Endothelial cell of umbilical vein (primary cell): ENCODE measurements at regions not wholly inside any gene's neighbourhood (a gene's known extent, or its start where the extent isn't known, plus 50 kb on each side); places are given as distances from the start of the nearest gene placed in this dataset.

Experiments used
- BruUV-seq: library from RNA; stranded (reverse); fragments of 400-500 nt; replicated peaks from 2 replicates; lab custom pipeline; 2021; lab: Mats Ljungman, UMichigan
- CTCF ChIA-PET: fragments of 300-600, 350-600 bp; sonication (Branson Sonifier 250); formaldehyde crosslinking; loops from one replicate; lab custom pipeline; 2021; ENCODE audit warnings: antibody characterized with exemption, inconsistent platforms; lab: Charles Lee
- POLR2A ChIA-PET: fragments of 300-600, 350-600 bp; sonication (Branson Sonifier 250); formaldehyde crosslinking; loops from one replicate; lab custom pipeline; 2021; ENCODE audit warnings: antibody characterized with exemption, inconsistent platforms; lab: Charles Lee
- DNase-seq: peaks from one replicate; pipeline ENCODE4 v3.0.0-alpha.2; 2011; ENCODE audit warnings: low read depth, low spot score
- FAIRE-seq: peaks from 2 replicates; lab custom pipeline; 2011; peaks lifted over from hg19 to GRCh38; lab: Jason Lieb, UNC
- H2AFZ ChIP-seq: 2 replicates; pipeline ENCODE4 v1.6.0; 2012; ENCODE audit warnings: low read depth, low read length, control low read depth, inconsistent platforms
- H3K27ac ChIP-seq: 2 replicates; pipeline ENCODE4 v1.5.1; 2011; ENCODE audit warnings: low read depth, mild to moderate bottlenecking, control low read depth, low read length, moderate library complexity; ENCODE audit not compliant: insufficient read depth
- H3K27me3 ChIP-seq, 2 experiments: 2 replicates each; pipeline versions ENCODE4 v1.6.0 to v1.6.1; 2011; ENCODE audit warnings: low read length in 2 of 2, mixed read lengths in 1 of 2; ENCODE audit not compliant: control insufficient read depth in 2 of 2, insufficient read depth in 2 of 2
- H3K36me3 ChIP-seq, 2 experiments: 2 replicates in 1 of 2; 3 replicates in 1 of 2; pipeline ENCODE4 v1.5.1; 2011; ENCODE audit warnings: low read length in 2 of 2, mild to moderate bottlenecking in 1 of 2, moderate library complexity in 1 of 2; ENCODE audit not compliant: control insufficient read depth in 2 of 2, insufficient read depth in 2 of 2; ENCODE audit errors: extremely low read depth in 1 of 2
- H3K4me1 ChIP-seq: 3 replicates; pipeline ENCODE4 v1.5.1; 2011; ENCODE audit warnings: mild to moderate bottlenecking, low read length; ENCODE audit not compliant: control insufficient read depth, insufficient read depth; ENCODE audit errors: extremely low read depth
- H3K4me2 ChIP-seq: 2 replicates; pipeline ENCODE4 v1.6.1; 2011; ENCODE audit warnings: low read length, control low read depth, mixed read lengths; ENCODE audit not compliant: insufficient read depth
- H3K4me3 ChIP-seq, 3 experiments: fragments of 200-600 bp in 1 of 3; sonication (generic), shearing (Covaris generic) in 1 of 3; replicated peaks in 1 of 3; 2 replicates each; pipeline ENCODE4 v1.5.1; 2011 to 2016; ENCODE audit warnings: control low read depth in 3 of 3, low read length in 3 of 3, mild to moderate bottlenecking in 2 of 3, inconsistent platforms in 1 of 3, low read depth in 1 of 3, moderate library complexity in 1 of 3; ENCODE audit not compliant: insufficient read depth in 1 of 3
- H3K79me2 ChIP-seq: 2 replicates; pipeline ENCODE4 v1.6.0; 2012; ENCODE audit warnings: low read length, inconsistent platforms; ENCODE audit not compliant: control insufficient read depth, insufficient read depth
- H3K9ac ChIP-seq: replicated peaks from 2 replicates; pipeline ENCODE3; 2011; ENCODE audit warnings: low read length, control low read depth; ENCODE audit not compliant: insufficient read depth; ENCODE audit errors: extremely low read depth
- H3K9me1 ChIP-seq: replicated peaks from 3 replicates; pipeline ENCODE4 v1.6.0; 2011; ENCODE audit warnings: mild to moderate bottlenecking, low read length; ENCODE audit not compliant: control insufficient read depth, insufficient read depth; ENCODE audit errors: extremely low read depth
- H3K9me3 ChIP-seq: replicated peaks from 2 replicates; pipeline ENCODE4 v1.5.1; 2012; ENCODE audit warnings: low read length, inconsistent platforms; ENCODE audit not compliant: control insufficient read depth, insufficient read depth
- H4K20me1 ChIP-seq: replicated peaks from 2 replicates; pipeline ENCODE3; 2011; ENCODE audit warnings: mild to moderate bottlenecking, low read length; ENCODE audit not compliant: control insufficient read depth, insufficient read depth; ENCODE audit errors: extremely low read depth
- CTCF ChIP-seq, 2 donors: IDR thresholded peaks; 1 replicate in 1 of 2; 2 replicates in 1 of 2; pipeline ENCODE4 v1.5.1; 2011; ENCODE audit warnings: low read length in 2 of 2, mild to moderate bottlenecking in 2 of 2, moderate library complexity in 2 of 2, control low read depth in 1 of 2, inconsistent platforms in 1 of 2, low read depth in 1 of 2; ENCODE audit not compliant: insufficient read depth in 1 of 2; ENCODE audit errors: extremely low read depth in 1 of 2
- EZH2 ChIP-seq: IDR thresholded peaks from 2 replicates; pipeline ENCODE4 v1.6.1; 2012; ENCODE audit warnings: borderline replicate concordance, low read depth, mild to moderate bottlenecking, moderate library complexity, low read length, inconsistent platforms; ENCODE audit not compliant: severe bottlenecking
- FOS ChIP-seq: IDR thresholded peaks from 2 replicates; pipeline ENCODE4 v1.6.1; 2011; ENCODE audit warnings: mild to moderate bottlenecking, low read length, moderate library complexity, borderline replicate concordance; ENCODE audit not compliant: insufficient read depth
- GATA2 ChIP-seq: IDR thresholded peaks from 2 replicates; pipeline ENCODE4 v1.7.0; 2011; ENCODE audit warnings: low read depth, mild to moderate bottlenecking, moderate library complexity, mixed read lengths, low read length; ENCODE audit not compliant: insufficient read length, insufficient read depth
- JUN ChIP-seq: IDR thresholded peaks from 2 replicates; pipeline ENCODE4 v1.6.1; 2011; ENCODE audit warnings: borderline replicate concordance, low read depth; ENCODE audit not compliant: insufficient read length, insufficient read depth
- MYC ChIP-seq: IDR thresholded peaks from one replicate; pipeline ENCODE4 v1.6.1; 2011; ENCODE audit warnings: mild to moderate bottlenecking, low read depth, low read length
- POLR2A ChIP-seq: IDR thresholded peaks from 2 replicates; pipeline ENCODE4 v1.6.1; 2012; ENCODE audit warnings: low read depth, mild to moderate bottlenecking, control low read depth, low read length
- POLR2AphosphoS5 ChIP-seq: IDR thresholded peaks from 2 replicates; pipeline ENCODE4 v1.6.1; 2012; ENCODE audit warnings: low read depth, mild to moderate bottlenecking, control low read depth, low read length, moderate library complexity; ENCODE audit not compliant: insufficient read depth
- dilution Hi-C: fragments of 300-500 bp; cut with MboI; formaldehyde crosslinking; loops from one replicate; pipeline ENCODE4 v1.15.0; 2019; ENCODE audit warnings: low sequenced_read_pairs; ENCODE audit not compliant: extremely low pct_ligation_motif_present
- intact Hi-C: fragments of 100-400 bp; cut with micrococcal nuclease; formaldehyde crosslinking; loops from one replicate; pipeline ENCODE4 v1.10.0; 2022
- TF ChIP-seq, protein P1 (sequence below): IDR thresholded peaks from 2 replicates; pipeline ENCODE4 v1.6.1; 2011; ENCODE audit not compliant: insufficient read depth, insufficient read length

DNA sequence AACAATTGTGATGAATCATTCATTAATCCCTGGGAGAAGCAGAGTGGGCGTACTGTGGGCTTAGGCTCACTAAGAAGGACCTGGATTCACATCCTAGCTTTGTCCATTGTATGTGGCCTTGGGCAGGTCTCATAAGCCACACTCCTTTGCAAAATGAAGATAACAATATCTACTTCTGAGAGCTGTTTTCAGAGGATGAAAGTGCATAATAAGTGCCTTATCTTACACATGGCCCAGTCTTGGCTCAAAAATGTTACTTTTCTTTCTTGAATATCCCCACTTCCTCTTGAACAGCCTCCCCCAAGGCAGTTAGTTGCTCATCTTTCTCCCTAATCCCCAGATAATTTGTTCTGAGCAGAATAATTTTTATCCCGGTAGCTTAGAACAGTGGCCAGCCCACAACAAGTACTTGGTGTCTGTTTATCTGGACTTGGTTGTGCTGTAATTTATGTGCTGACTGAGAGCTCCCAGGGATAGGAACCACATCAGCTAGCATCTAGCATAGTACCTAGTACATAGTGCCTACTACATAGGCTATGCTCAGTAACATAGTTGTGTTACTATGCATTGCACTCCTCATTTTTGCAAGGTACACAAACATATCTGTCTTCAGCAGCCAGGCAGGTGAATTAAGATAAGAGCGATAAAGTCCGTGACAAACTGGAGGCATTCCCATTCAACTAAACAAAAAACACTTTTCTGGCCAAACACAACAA is 61.7 kb upstream of the NUDT4 start:
- no peaks in the 10 kb centered on the region for H3K9me3 ChIP-seq
- POLR2A ChIA-PET: no interaction called here
- no peak overlapping the region for H3K27ac ChIP-seq
- DNase-seq (peak; percentile 33), FAIRE-seq (no peak)
- H3K27me3 ChIP-seq: no peaks in the 10 kb centered on the region
- intact Hi-C loops: no loop called here
- no peak overlapping the region for H3K4me3 ChIP-seq
- CTCF ChIA-PET: interaction anchor here (0.6 kb wide), 2 partner anchors 38 to 329 kb away, joined by 3 to 4 read pairs; no protein-coding TSS in a partner anchor
- TF ChIP-seq POLR2AphosphoS5 (no peak), POLR2A (no peak), CTCF (IDR thresholded peaks at IDR 0.05; ENCODE audit: extremely low read depth in 1 of 2, insufficient read depth in 1 of 2, low read depth in 1 of 2, low read length in 2 of 2) (no peak), MYC (no peak), GATA2 (no peak), EZH2 (no peak), JUN (no peak), FOS (no peak)
- TF ChIP-seq, protein P1, sequence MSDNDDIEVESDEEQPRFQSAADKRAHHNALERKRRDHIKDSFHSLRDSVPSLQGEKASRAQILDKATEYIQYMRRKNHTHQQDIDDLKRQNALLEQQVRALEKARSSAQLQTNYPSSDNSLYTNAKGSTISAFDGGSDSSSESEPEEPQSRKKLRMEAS: no peak
- H2AFZ ChIP-seq: no peak overlapping the region
- H3K4me1 ChIP-seq: no peaks in the 10 kb centered on the region
- H3K79me2 ChIP-seq: no peaks in the 10 kb centered on the region
- H3K36me3 ChIP-seq: no peaks in the 10 kb centered on the region
- no peaks in the 10 kb centered on the region for H4K20me1 ChIP-seq
- H3K9me1 ChIP-seq: no peaks in the 10 kb centered on the region
- BruUV-seq: no TSS peak
- H3K4me2 ChIP-seq: no peak overlapping the region
- H3K9ac ChIP-seq: no peak overlapping the region
- dilution Hi-C loops: no loop called here
